Fibroblast of lung (primary cell): ENCODE measurements at regions not wholly inside any gene's neighbourhood (a gene's known extent, or its start where the extent isn't known, plus 50 kb on each side); places are given as distances from the start of the nearest gene placed in this dataset.

Source experiments
- DNase-seq, 2 donors: peaks; one replicate each; pipeline versions ENCODE4 v3.0.0 to v3.0.0-alpha.2; 2010; ENCODE audit warnings: low read depth in 2 of 2
- H2AFZ ChIP-seq: 2 replicates; pipeline ENCODE4 v1.5.1; 2012; ENCODE audit warnings: low read length, control low read depth, inconsistent platforms
- H3K27ac ChIP-seq: 2 replicates; pipeline ENCODE4 v1.5.1; 2011; ENCODE audit warnings: low read length, control low read depth; ENCODE audit not compliant: insufficient read depth
- H3K27me3 ChIP-seq: 2 replicates; pipeline ENCODE4 v1.5.1; 2011; ENCODE audit warnings: mild to moderate bottlenecking, low read length; ENCODE audit not compliant: control insufficient read depth, insufficient read depth
- H3K36me3 ChIP-seq: 2 replicates; pipeline ENCODE4 v1.5.1; 2011; ENCODE audit warnings: low read length; ENCODE audit not compliant: control insufficient read depth, insufficient read depth
- H3K4me1 ChIP-seq: 2 replicates; pipeline ENCODE4 v1.5.1; 2011; ENCODE audit warnings: low read length; ENCODE audit not compliant: control insufficient read depth, insufficient read depth; ENCODE audit errors: extremely low read depth
- H3K4me2 ChIP-seq: 2 replicates; pipeline ENCODE4 v1.5.1; 2011; ENCODE audit warnings: low read length, control low read depth; ENCODE audit not compliant: insufficient read depth; ENCODE audit errors: extremely low read depth
- H3K4me3 ChIP-seq, 4 experiments: fragments of 200-600 bp in 1 of 4; sonication (generic) in 1 of 4; replicated peaks in 1 of 4; 2 replicates each; pipeline ENCODE4 v1.5.1; 2011 to 2016; ENCODE audit warnings: low read length in 4 of 4, low read depth in 3 of 4, mild to moderate bottlenecking in 3 of 4, control low read depth in 2 of 4, inconsistent platforms in 1 of 4, mixed read lengths in 1 of 4; ENCODE audit not compliant: insufficient read depth in 1 of 4; ENCODE audit errors: control extremely low read depth in 1 of 4
- H3K79me2 ChIP-seq: 2 replicates; pipeline ENCODE4 v1.5.1; 2012; ENCODE audit warnings: mild to moderate bottlenecking, low read length, inconsistent platforms; ENCODE audit not compliant: control insufficient read depth, insufficient read depth
- H3K9ac ChIP-seq: 2 replicates; pipeline ENCODE4 v1.5.1; 2011; ENCODE audit warnings: mild to moderate bottlenecking, low read length, control low read depth; ENCODE audit not compliant: insufficient read depth
- H3K9me3 ChIP-seq: 2 replicates; pipeline ENCODE4 v1.5.1; 2012; ENCODE audit warnings: low read depth, low read length; ENCODE audit not compliant: control insufficient read depth, insufficient read depth
- H4K20me1 ChIP-seq: 2 replicates; pipeline ENCODE4 v1.5.1; 2011; ENCODE audit warnings: low read length; ENCODE audit not compliant: control insufficient read depth, insufficient read depth; ENCODE audit errors: extremely low read depth
- CTCF ChIP-seq, 2 donors: IDR thresholded peaks in 1 of 2; conservative IDR thresholded peaks in 1 of 2; 1 replicate in 1 of 2; 2 replicates in 1 of 2; pipeline ENCODE4 v1.5.1; 2011 to 2012; ENCODE audit warnings: low read length in 2 of 2, control low read depth in 1 of 2, inconsistent platforms in 1 of 2, low read depth in 1 of 2, mild to moderate bottlenecking in 1 of 2
- EZH2 ChIP-seq: IDR thresholded peaks from 2 replicates; pipeline ENCODE4 v1.5.1; 2012; ENCODE audit warnings: low read length, control low read depth, mild to moderate bottlenecking; ENCODE audit errors: missing control alignments

- no peak overlapping the region for H3K27ac ChIP-seq
- no peak overlapping the region for H3K9ac ChIP-seq
- H2AFZ ChIP-seq = no peak overlapping the region
- H3K4me3 ChIP-seq = no peak overlapping the region
- no peak for TF ChIP-seq CTCF (conservative IDR thresholded peaks at IDR 0.05 in 1 of 2, IDR thresholded peaks at IDR 0.05 in 1 of 2; ENCODE audit: low read depth in 1 of 2, low read length in 2 of 2)
- no peak for TF ChIP-seq EZH2
- no peaks in the 10 kb centered on the region for H3K4me1 ChIP-seq
- no peaks in the 10 kb centered on the region for H4K20me1 ChIP-seq
- H3K27me3 ChIP-seq = no peaks in the 10 kb centered on the region
- no peaks in the 10 kb centered on the region for H3K9me3 ChIP-seq
- H3K4me2 ChIP-seq = no peak overlapping the region
- no peaks in the 10 kb centered on the region for H3K79me2 ChIP-seq
- no peaks in the 10 kb centered on the region for H3K36me3 ChIP-seq
- no peak for DNase-seq
These were observed 449.6 kb downstream of the UBE2NL start for GRCh38 chrX:144333429-144333828.

- H3K9ac ChIP-seq = no peak overlapping the region
- DNase-seq = no peak
- no peaks in the 10 kb centered on the region for H4K20me1 ChIP-seq
- no peaks in the 10 kb centered on the region for H3K79me2 ChIP-seq
- no peaks in the 10 kb centered on the region for H3K36me3 ChIP-seq
- TF ChIP-seq EZH2 = no peak
- no peak for TF ChIP-seq CTCF (conservative IDR thresholded peaks at IDR 0.05 in 1 of 2, IDR thresholded peaks at IDR 0.05 in 1 of 2; ENCODE audit: low read depth in 1 of 2, low read length in 2 of 2)
- H3K9me3 ChIP-seq = no peaks in the 10 kb centered on the region
- no peak overlapping the region for H3K4me2 ChIP-seq
- no peaks in the 10 kb centered on the region for H3K4me1 ChIP-seq
- H3K27me3 ChIP-seq = no peaks in the 10 kb centered on the region
- no peak overlapping the region for H3K27ac ChIP-seq
- no peak overlapping the region for H2AFZ ChIP-seq
- no peak overlapping the region for H3K4me3 ChIP-seq
These were observed 450.7 kb downstream of the UBE2NL start for GRCh38 chrX:144334577-144334976.

- Histone ChIP-seq H3K4me1 (no peaks in the 10 kb centered on the region), H3K27ac (no peak overlapping the region), H3K79me2 (no peaks in the 10 kb centered on the region), H3K9me3 (no peaks in the 10 kb centered on the region), H2AFZ (no peak overlapping the region), H3K9ac (no peak overlapping the region), H3K4me3 (no peak overlapping the region), H3K36me3 (no peaks in the 10 kb centered on the region), H3K27me3 (no peaks in the 10 kb centered on the region), H4K20me1 (no peaks in the 10 kb centered on the region), H3K4me2 (no peak overlapping the region)
- no peak for TF ChIP-seq CTCF (conservative IDR thresholded peaks at IDR 0.05 in 1 of 2, IDR thresholded peaks at IDR 0.05 in 1 of 2; ENCODE audit: low read depth in 1 of 2, low read length in 2 of 2)
- DNase-seq = no peak
These were observed 451.5 kb downstream of the UBE2NL start for GRCh38 chrX:144335402-144335801.
